ENCODE measurements at regions not wholly inside any gene's neighbourhood (a gene's known extent, or its start where the extent isn't known, plus 50 kb on each side); places are given as distances from the start of the nearest gene placed in this dataset.

GRCh38 chr6:33857932-33858475, 54.2 kb upstream of the MLN start:
- Histone ChIP-seq H3K27ac (ENCODE audit: control insufficient read depth, insufficient read depth) (no peak overlapping the region), H3K4me1 (ENCODE audit: control insufficient read depth, insufficient read depth, low read length) (peaks cover 46% of the 10 kb centered on the region), H4K20me1 (ENCODE audit: control insufficient read depth, insufficient read depth) (no peaks in the 10 kb centered on the region), H3K9ac (ENCODE audit: control insufficient read depth, insufficient read depth, low read length) (no peak overlapping the region), H3K27me3 (replicated peaks in 1 of 2; ENCODE audit: control insufficient read depth in 2 of 2, insufficient read depth in 2 of 2, low read length in 1 of 2) (no peaks in the 10 kb centered on the region), H3K9me3 (replicated peaks; ENCODE audit: control insufficient read depth, insufficient read depth, low read length) (no peaks in the 10 kb centered on the region; the same call in 2 of the 3 replicates), H3K4me3 (no peak overlapping the region), H3K79me2 (ENCODE audit: control insufficient read depth, insufficient read depth, low read length) (no peaks in the 10 kb centered on the region), H3K4me2 (ENCODE audit: control insufficient read depth, insufficient read depth) (no peak overlapping the region), H2AFZ (ENCODE audit: control insufficient read depth, low read depth, low read length) (no peak overlapping the region), H3K36me3 (ENCODE audit: control insufficient read depth in 2 of 2, insufficient read depth in 2 of 2, low read length in 1 of 2) (no peaks in the 10 kb centered on the region)
- ATAC-seq (no peak), FAIRE-seq (no peak), DNase-seq (ENCODE audit: low read depth, low spot score) (no peak)
- RAD21 ChIA-PET (ENCODE audit: unreplicated experiment) = no interaction called here
- SMC1A ChIA-PET (ENCODE audit: uncharacterized antibody, unreplicated experiment) = no interaction called here
- CTCF ChIA-PET = no interaction called here
- 41% methylated on average over 7 of the region's 7 CpGs for WGBS (ENCODE audit: insufficient coverage, insufficient replicate concordance, low lambda C conversion rate, missing lambda C conversion rate)
- intact Hi-C loops (cut with micrococcal nuclease; ENCODE audit: unreplicated experiment) = no loop called here
- no peak for TF ChIP-seq NFYB (IDR thresholded peaks at IDR 0.05; ENCODE audit: insufficient read depth, low read depth, low read length)
- no TSS peak for BruUV-seq (replicated peaks)
- in situ Hi-C loops (cut with MboI) = no loop called here
- POLR2A ChIA-PET = no interaction called here

GRCh38 chr6:33857093-33857931, 53.5 kb upstream of the MLN start:
- RAD21 ChIA-PET (ENCODE audit: unreplicated experiment) = no interaction called here
- no peaks in the 10 kb centered on the region for H4K20me1 ChIP-seq (ENCODE audit: control insufficient read depth, insufficient read depth)
- H3K27ac ChIP-seq (ENCODE audit: control insufficient read depth, insufficient read depth) = no peak overlapping the region
- FAIRE-seq (no peak), DNase-seq (ENCODE audit: low read depth, low spot score) (no peak), ATAC-seq (peak; percentile 13)
- 56% methylated on average over 15 of the region's 15 CpGs for WGBS (ENCODE audit: insufficient coverage, insufficient replicate concordance, low lambda C conversion rate, missing lambda C conversion rate)
- CTCF ChIA-PET = interaction anchor here (0.6 kb wide), 1 partner anchor 114 kb away, joined by 3 read pairs; no protein-coding TSS in a partner anchor
- H2AFZ ChIP-seq (ENCODE audit: control insufficient read depth, low read depth, low read length) = no peak overlapping the region
- H3K4me1 ChIP-seq (ENCODE audit: control insufficient read depth, insufficient read depth, low read length) = peaks cover 46% of the 10 kb centered on the region
- in situ Hi-C loops (cut with MboI) = no loop called here
- H3K79me2 ChIP-seq (ENCODE audit: control insufficient read depth, insufficient read depth, low read length) = no peaks in the 10 kb centered on the region
- no peak overlapping the region for H3K4me3 ChIP-seq
- H3K27me3 ChIP-seq (replicated peaks in 1 of 2; ENCODE audit: control insufficient read depth in 2 of 2, insufficient read depth in 2 of 2, low read length in 1 of 2) = no peaks in the 10 kb centered on the region
- H3K4me2 ChIP-seq (ENCODE audit: control insufficient read depth, insufficient read depth) = no peak overlapping the region; the same call in 1 of the 2 replicates
- H3K36me3 ChIP-seq (ENCODE audit: control insufficient read depth in 2 of 2, insufficient read depth in 2 of 2, low read length in 1 of 2) = no peaks in the 10 kb centered on the region
- SMC1A ChIA-PET (ENCODE audit: uncharacterized antibody, unreplicated experiment) = no interaction called here
- BruUV-seq (replicated peaks) = no TSS peak
- intact Hi-C loops (cut with micrococcal nuclease; ENCODE audit: unreplicated experiment) = no loop called here
- no peaks in the 10 kb centered on the region; the same call in 2 of the 3 replicates for H3K9me3 ChIP-seq (replicated peaks; ENCODE audit: control insufficient read depth, insufficient read depth, low read length)
- no peak overlapping the region for H3K9ac ChIP-seq (ENCODE audit: control insufficient read depth, insufficient read depth, low read length)
- POLR2A ChIA-PET = no interaction called here
- TF ChIP-seq MTA3 (IDR thresholded peaks at IDR 0.05; ENCODE audit: borderline replicate concordance, low read length) (no peak), E2F4 (IDR thresholded peaks at IDR 0.05; ENCODE audit: low read depth, low read length) (no peak), ATF7 (IDR thresholded peaks at IDR 0.05; ENCODE audit: low read depth) (no peak), RELB (IDR thresholded peaks at IDR 0.05; ENCODE audit: low read depth) (no peak), NR2C2 (IDR thresholded peaks at IDR 0.05; ENCODE audit: borderline replicate concordance, control insufficient read depth, insufficient read length, low read depth) (no peak), KLF5 (IDR thresholded peaks at IDR 0.05; ENCODE audit: partially characterized antibody) (no peak), BACH1 (IDR thresholded peaks at IDR 0.05; ENCODE audit: borderline replicate concordance) (no peak), ETV6 (conservative IDR thresholded peaks at IDR 0.05 in 1 of 2, IDR thresholded peaks at IDR 0.05 in 1 of 2; ENCODE audit: borderline replicate concordance in 1 of 2, low read depth in 1 of 2) (no peak), RBBP5 (conservative IDR thresholded peaks at IDR 0.05) (no peak), NKRF (conservative IDR thresholded peaks at IDR 0.05) (no peak), JUNB (IDR thresholded peaks at IDR 0.05) (no peak)
